ENCODE measurements at regions not wholly inside any gene's neighbourhood (a gene's known extent, or its start where the extent isn't known, plus 50 kb on each side); places are given as distances from the start of the nearest gene placed in this dataset.

GRCh38 chr15:69515926-69516325 is 63.3 kb downstream of the RPLP1 start:
- Histone ChIP-seq H3K9ac (ENCODE audit: low read depth, low read length) (no peak overlapping the region), H2BK5ac (ENCODE audit: low read depth, low read length, poor library complexity, severe bottlenecking) (no peak overlapping the region), H2BK20ac (ENCODE audit: low read depth, low read length) (no peak overlapping the region), H4K20me1 (ENCODE audit: insufficient read depth, low read length) (no peaks in the 10 kb centered on the region), H3K18ac (ENCODE audit: low read depth, low read length) (no peak overlapping the region), H2AFZ (replicated peaks; ENCODE audit: low read length, poor library complexity) (no peak overlapping the region), H3K9me1 (ENCODE audit: insufficient read depth, low read length) (no peaks in the 10 kb centered on the region), H2AK5ac (ENCODE audit: low read depth, low read length) (no peak overlapping the region), H4K91ac (ENCODE audit: insufficient read depth, low read depth, low read length) (no peak overlapping the region), H3K27ac (ENCODE audit: insufficient read depth, low read length) (no peak overlapping the region), H3K9me3 (ENCODE audit: control insufficient read depth, insufficient read depth, low read length) (no peaks in the 10 kb centered on the region), H4K8ac (ENCODE audit: low read depth in 2 of 2, low read length in 2 of 2) (no peak overlapping the region), H2BK15ac (ENCODE audit: low read depth, low read length) (no peak overlapping the region), H3K56ac (ENCODE audit: extremely low read depth, insufficient read depth, low read length) (no peak overlapping the region), H3K4ac (ENCODE audit: low read depth, low read length) (no peak overlapping the region), H3K23ac (ENCODE audit: low read depth, low read length) (no peak overlapping the region), H3K4me1 (ENCODE audit: control insufficient read depth, insufficient read depth, low read length) (no peaks in the 10 kb centered on the region), H3K79me1 (ENCODE audit: low read depth in 1 of 2, low read length in 2 of 2) (no peaks in the 10 kb centered on the region), H3K14ac (replicated peaks; ENCODE audit: low read depth, low read length) (no peak overlapping the region), H4K5ac (ENCODE audit: low read depth, low read length) (no peak overlapping the region), H3K4me2 (ENCODE audit: low read depth, low read length) (no peak overlapping the region), H2AK9ac (replicated peaks; ENCODE audit: low read depth, low read length, poor library complexity) (no peak overlapping the region), H2BK120ac (ENCODE audit: low read depth, low read length) (no peak overlapping the region), H3K36me3 (ENCODE audit: control insufficient read depth, insufficient read depth, low read length) (no peaks in the 10 kb centered on the region), H3K4me3 (ENCODE audit: insufficient read depth, low read depth, low read length) (no peak overlapping the region), H3K27me3 (ENCODE audit: control insufficient read depth, insufficient read depth, low read length) (peaks cover 36% of the 10 kb centered on the region)
- no peak for DNase-seq
- no TSS peak for BruUV-seq (replicated peaks)
- CTCF ChIA-PET, result no interaction called here
- no peak for TF ChIP-seq CEBPB (IDR thresholded peaks at IDR 0.05; ENCODE audit: low read depth, low read length)
- TF ChIP-seq MAFK (IDR thresholded peaks at IDR 0.05; ENCODE audit: low read depth, low read length), result no peak
- TF ChIP-seq BHLHE40 (IDR thresholded peaks at IDR 0.05; ENCODE audit: low read depth, low read length), result no peak
- TF ChIP-seq CTCF (conservative IDR thresholded peaks at IDR 0.05; ENCODE audit: low read depth, low read length), result no peak
- no peak for TF ChIP-seq CHD1 (IDR thresholded peaks at IDR 0.05; ENCODE audit: low read depth, low read length)
- no peak for TF ChIP-seq FOS (IDR thresholded peaks at IDR 0.05; ENCODE audit: low read depth, low read length)
- no peak for TF ChIP-seq USF2 (IDR thresholded peaks at IDR 0.05; ENCODE audit: low read depth, low read length)
- no peak for TF ChIP-seq ELK1 (IDR thresholded peaks at IDR 0.05; ENCODE audit: borderline replicate concordance, low read depth, low read length)
- no peak for TF ChIP-seq SMC3 (IDR thresholded peaks at IDR 0.05; ENCODE audit: low read depth, low read length)
- TF ChIP-seq NFE2L2 (IDR thresholded peaks at IDR 0.05; ENCODE audit: low read depth, low read length), result no peak
- no peak for TF ChIP-seq RCOR1 (IDR thresholded peaks at IDR 0.05; ENCODE audit: insufficient replicate concordance, low read length)
- no peak for TF ChIP-seq MAZ (IDR thresholded peaks at IDR 0.05; ENCODE audit: borderline replicate concordance, low read depth, low read length)
- TF ChIP-seq RFX5 (IDR thresholded peaks at IDR 0.05; ENCODE audit: low read depth, low read length), result no peak
- TF ChIP-seq MXI1 (IDR thresholded peaks at IDR 0.05; ENCODE audit: borderline replicate concordance, low read depth, low read length), result no peak
- no peak for TF ChIP-seq RAD21 (IDR thresholded peaks at IDR 0.05; ENCODE audit: low read length)
- TF ChIP-seq POLR2A (IDR thresholded peaks at IDR 0.05; ENCODE audit: low read depth, low read length), result no peak
- POLR2A ChIA-PET (ENCODE audit: unreplicated experiment), result no interaction called here
- in situ Hi-C loops (cut with MboI; ENCODE audit: low sequenced_read_pairs), result no loop called here
- dilution Hi-C loops (cut with HindIII; ENCODE audit: low sequenced_read_pairs, unreplicated experiment), result no loop called here
- no peak for ATAC-seq (ENCODE audit: low read depth)
- no CpG with 5 or more reads among the region's 3 CpGs for WGBS, 2 experiments (ENCODE audit: extremely low coverage in 2 of 2, insufficient read length in 1 of 2)
- intact Hi-C loops (cut with micrococcal nuclease), result no loop called here
